Activated CD4-positive, alpha-beta T cell treated with anti-CD3 and anti-CD28 coated beads, Interleukin-2, amount 10 ng/mL, durations not matched to agents 24 days and 14 days (primary cell): ENCODE measurements at regions not wholly inside any gene's neighbourhood (a gene's known extent, or its start where the extent isn't known, plus 50 kb on each side); places are given as distances from the start of the nearest gene placed in this dataset.
"Not testable (repeated sequence)": the region's sequence is repeated elsewhere in the genome, so short reads cannot be mapped to it uniquely, and the experiment has no call there.

Experiments used
- DNase-seq: peaks from one replicate; pipeline ENCODE4 v3.0.0; 2022
- H3K27ac Mint-ChIP-seq: one replicate; pipeline ENCODE4 v1.8.0; 2022; ENCODE audit warnings: mild to moderate bottlenecking, mixed read lengths
- H3K27me3 Mint-ChIP-seq: one replicate; pipeline ENCODE4 v1.8.0; 2022; ENCODE audit warnings: mixed read lengths
- H3K36me3 Mint-ChIP-seq: one replicate; pipeline ENCODE4 v1.8.0; 2022; ENCODE audit warnings: low read depth, mild to moderate bottlenecking, mixed read lengths
- H3K4me1 Mint-ChIP-seq: one replicate; pipeline ENCODE4 v1.8.0; 2021; ENCODE audit warnings: mixed read lengths
- H3K4me3 Mint-ChIP-seq: one replicate; pipeline ENCODE4 v1.8.0; 2022; ENCODE audit warnings: mild to moderate bottlenecking, moderate library complexity, mixed read lengths
- H3K9me3 Mint-ChIP-seq: one replicate; pipeline ENCODE4 v1.8.0; 2021; ENCODE audit warnings: mixed read lengths
- intact Hi-C: fragments of 100-400 bp; cut with micrococcal nuclease; formaldehyde crosslinking; loops from one replicate; pipeline ENCODE4 v1.15.1; 2023

DNA sequence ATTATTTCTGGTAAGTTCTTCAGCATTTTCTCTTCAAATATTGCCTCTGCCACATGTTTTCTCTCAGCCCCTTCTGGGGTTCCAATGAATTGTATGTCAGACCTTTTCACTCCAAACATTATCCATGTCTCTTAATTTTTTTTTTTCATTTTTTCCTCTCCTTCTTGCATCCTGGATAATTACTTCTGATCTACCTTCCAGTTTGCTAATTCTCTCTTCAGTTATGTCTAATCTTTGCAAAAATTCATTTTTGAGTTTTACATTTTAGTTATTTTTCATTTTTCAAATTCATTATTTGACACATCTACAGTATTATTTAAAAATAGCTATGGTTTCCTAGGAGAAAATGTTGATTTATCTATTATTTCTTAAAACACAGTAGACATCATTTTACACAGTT lies 271.7 kb downstream of the TFAP2B start:
- H3K9me3 Mint-ChIP-seq, result peaks cover 5% of the 10 kb centered on the region
- H3K27me3 Mint-ChIP-seq, result no peaks in the 10 kb centered on the region
- no peaks in the 10 kb centered on the region for H3K4me1 Mint-ChIP-seq
- intact Hi-C loops, result no loop called here
- H3K36me3 Mint-ChIP-seq, result no peaks in the 10 kb centered on the region
- H3K27ac Mint-ChIP-seq, result no peak overlapping the region
- no peak overlapping the region for H3K4me3 Mint-ChIP-seq
- DNase-seq, result no peak

DNA sequence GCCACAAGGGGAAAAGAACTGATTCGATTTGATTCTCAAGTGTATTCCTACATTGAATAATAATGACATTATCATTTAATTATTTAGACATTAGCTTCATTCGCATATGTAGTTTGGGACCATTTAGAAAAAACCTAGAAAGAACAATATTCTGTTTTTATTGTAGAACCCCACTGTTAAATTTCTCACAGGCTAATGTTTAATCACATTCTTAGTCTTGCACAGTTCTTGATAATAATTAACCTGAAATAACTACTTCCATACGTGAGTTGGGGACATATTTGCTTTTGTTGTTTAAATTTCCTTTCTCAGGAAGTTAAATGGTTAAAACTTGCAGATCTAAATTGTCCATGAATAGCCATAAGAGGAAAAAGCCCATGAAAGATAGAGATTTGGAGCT lies 275.2 kb downstream of the TFAP2B start:
- no peaks in the 10 kb centered on the region for H3K36me3 Mint-ChIP-seq
- no peak for DNase-seq
- intact Hi-C loops, result no loop called here
- H3K27ac Mint-ChIP-seq, result no peak overlapping the region
- H3K27me3 Mint-ChIP-seq, result no peaks in the 10 kb centered on the region
- H3K9me3 Mint-ChIP-seq, result peaks cover 5% of the 10 kb centered on the region
- H3K4me3 Mint-ChIP-seq, result no peak overlapping the region
- no peaks in the 10 kb centered on the region for H3K4me1 Mint-ChIP-seq

GRCh38 chr6:51094271-51094670 lies 275.6 kb downstream of the TFAP2B start:
- no peak overlapping the region for H3K4me3 Mint-ChIP-seq
- H3K36me3 Mint-ChIP-seq, result no peaks in the 10 kb centered on the region
- H3K27ac Mint-ChIP-seq, result no peak overlapping the region
- intact Hi-C loops, result no loop called here
- no peaks in the 10 kb centered on the region for H3K4me1 Mint-ChIP-seq
- H3K9me3 Mint-ChIP-seq, result peaks cover 5% of the 10 kb centered on the region
- H3K27me3 Mint-ChIP-seq, result no peaks in the 10 kb centered on the region
- no peak for DNase-seq

DNA sequence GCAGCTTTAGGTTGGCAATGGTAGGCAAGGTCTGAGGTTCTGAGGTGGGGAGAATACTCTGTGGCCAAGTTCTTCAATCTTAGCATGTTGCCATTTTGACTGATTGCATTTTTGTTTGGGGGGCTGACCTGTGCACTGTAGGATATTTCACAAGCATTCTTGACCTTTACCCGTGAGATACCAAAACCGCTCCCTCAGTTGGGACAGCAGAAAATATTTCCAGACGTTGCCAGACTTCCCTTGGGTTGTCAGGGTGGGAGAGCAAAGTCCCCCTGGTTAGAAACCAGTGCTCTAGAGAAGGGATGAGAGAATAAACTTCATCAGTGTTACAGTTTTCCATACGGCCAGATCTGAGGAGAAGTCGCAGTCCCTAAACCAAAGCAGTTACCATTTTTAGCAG lies 279.6 kb downstream of the TFAP2B start:
- intact Hi-C loops, result no loop called here
- Mint-ChIP-seq H3K27ac (no peak overlapping the region), H3K36me3 (no peaks in the 10 kb centered on the region), H3K4me3 (no peak overlapping the region), H3K9me3 (no peaks in the 10 kb centered on the region), H3K27me3 (no peaks in the 10 kb centered on the region), H3K4me1 (no peaks in the 10 kb centered on the region)
- DNase-seq, result no peak

DNA sequence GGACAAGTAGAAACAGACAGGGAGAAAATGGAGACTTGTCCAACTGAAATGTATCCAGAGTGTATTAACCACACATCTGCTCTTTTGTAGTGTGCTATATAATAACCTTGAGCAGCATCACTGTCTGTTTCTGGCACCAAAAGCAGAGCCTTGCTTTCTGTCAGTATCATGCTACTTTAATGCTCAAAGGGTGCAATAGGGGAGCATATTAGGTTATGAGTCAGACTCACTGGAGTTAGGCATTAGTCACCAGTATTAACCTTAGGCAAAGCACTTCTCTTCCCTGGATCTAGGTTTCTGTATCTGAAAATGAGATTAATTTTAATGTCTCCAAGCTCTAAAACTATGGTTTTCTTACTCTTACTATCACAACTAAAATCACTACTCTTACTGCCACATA lies 280.1 kb downstream of the TFAP2B start:
- H3K36me3 Mint-ChIP-seq, result no peaks in the 10 kb centered on the region
- DNase-seq, result no peak
- H3K9me3 Mint-ChIP-seq, result no peaks in the 10 kb centered on the region
- H3K4me3 Mint-ChIP-seq, result no peak overlapping the region
- H3K4me1 Mint-ChIP-seq, result no peaks in the 10 kb centered on the region
- H3K27me3 Mint-ChIP-seq, result no peaks in the 10 kb centered on the region
- intact Hi-C loops, result no loop called here
- H3K27ac Mint-ChIP-seq, result no peak overlapping the region

DNA sequence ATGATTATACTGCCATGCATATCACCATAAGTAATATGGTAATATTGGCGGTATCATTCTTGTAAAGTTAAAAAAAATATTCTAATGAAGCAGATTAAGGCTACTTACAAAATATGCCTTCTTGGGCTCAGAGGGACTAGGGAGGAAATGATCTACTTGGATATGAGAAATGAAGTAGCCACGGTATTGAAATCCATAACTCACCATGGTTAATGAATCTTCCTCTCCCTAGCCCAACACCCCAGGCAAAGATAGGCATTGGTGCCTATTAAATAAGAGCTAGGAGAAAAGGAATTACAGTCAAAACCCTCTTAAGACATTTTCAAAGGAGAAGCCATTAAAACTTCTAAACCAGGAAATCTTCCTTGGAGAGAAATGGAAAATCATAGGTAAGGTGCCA lies 280.5 kb downstream of the TFAP2B start:
- Mint-ChIP-seq H3K4me1 (no peaks in the 10 kb centered on the region), H3K27me3 (no peaks in the 10 kb centered on the region)

GRCh38 chr6:51105357-51105756 lies 286.7 kb downstream of the TFAP2B start:
- H3K36me3 Mint-ChIP-seq, result no peaks in the 10 kb centered on the region
- DNase-seq, result no peak
- H3K27me3 Mint-ChIP-seq, result no peaks in the 10 kb centered on the region
- H3K4me3 Mint-ChIP-seq, result no peak overlapping the region
- no peak overlapping the region for H3K27ac Mint-ChIP-seq
- H3K9me3 Mint-ChIP-seq, result peaks cover 3% of the 10 kb centered on the region
- no peaks in the 10 kb centered on the region for H3K4me1 Mint-ChIP-seq
- intact Hi-C loops, result no loop called here

More for the DNA sequence above, 280.5 kb downstream of the TFAP2B start:
- intact Hi-C loops, result no loop called here
- no peak for DNase-seq
- no peak overlapping the region for H3K4me3 Mint-ChIP-seq
- no peak overlapping the region for H3K27ac Mint-ChIP-seq
- H3K36me3 Mint-ChIP-seq, result no peaks in the 10 kb centered on the region
- no peaks in the 10 kb centered on the region for H3K9me3 Mint-ChIP-seq

DNA sequence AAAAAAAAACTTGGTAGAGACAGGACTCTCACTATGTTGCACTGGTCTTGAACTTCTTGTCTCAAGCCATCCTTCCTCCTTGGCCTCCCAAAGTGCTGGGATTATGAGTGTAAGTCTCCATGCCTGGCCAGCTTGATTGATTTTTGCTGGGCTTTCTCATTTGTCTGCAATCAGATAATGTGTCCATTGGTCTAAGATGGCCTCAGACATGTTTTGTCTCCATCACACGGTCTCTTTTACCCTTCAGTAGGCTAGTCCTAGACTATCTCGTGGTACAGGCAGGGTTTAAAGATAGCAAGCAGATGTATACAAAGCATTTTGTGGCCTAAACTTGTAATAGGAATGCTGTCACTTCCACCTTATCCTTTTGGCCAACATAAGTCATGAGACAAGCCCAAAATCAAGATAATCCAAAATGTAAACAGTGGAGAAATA lies 289.1 kb downstream of the TFAP2B start:
- no peaks in the 10 kb centered on the region for H3K4me1 Mint-ChIP-seq
- H3K9me3 Mint-ChIP-seq, result peaks cover 3% of the 10 kb centered on the region
- H3K4me3 Mint-ChIP-seq, result no peak overlapping the region
- no peak overlapping the region for H3K27ac Mint-ChIP-seq
- DNase-seq, result no peak
- H3K27me3 Mint-ChIP-seq, result no peaks in the 10 kb centered on the region
- intact Hi-C loops, result no loop called here
- no peaks in the 10 kb centered on the region for H3K36me3 Mint-ChIP-seq

DNA sequence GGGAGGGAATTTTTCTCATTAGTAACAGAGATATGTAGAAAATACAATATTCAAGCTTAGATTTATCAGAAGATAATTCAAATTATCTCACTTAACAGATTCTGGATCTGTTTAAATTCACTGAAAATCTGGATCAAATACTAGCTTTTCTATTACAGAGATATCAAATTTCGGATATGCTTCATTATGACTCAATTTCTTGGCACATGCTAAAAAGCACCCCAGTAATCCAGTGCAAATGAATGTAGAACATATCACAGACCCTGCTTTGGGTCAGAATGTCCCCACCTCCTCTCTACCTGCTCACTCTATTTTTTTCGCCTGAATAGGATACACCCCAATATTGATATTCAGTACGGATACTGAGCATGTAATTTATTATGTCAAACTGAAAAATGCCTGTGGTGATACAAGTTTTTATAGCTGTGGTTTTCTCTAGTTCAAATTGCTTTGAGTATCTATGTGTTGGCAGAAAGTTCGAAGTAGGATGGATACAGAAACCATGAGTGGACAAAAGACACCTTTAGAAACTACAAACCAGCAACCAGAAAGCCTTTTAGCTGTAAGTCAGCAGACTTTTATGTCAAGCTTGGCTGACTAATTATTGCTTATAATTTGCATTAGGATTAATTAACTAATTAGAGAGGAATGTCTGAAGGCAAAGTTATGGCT lies 290.0 kb downstream of the TFAP2B start:
- Mint-ChIP-seq H3K4me3 (no peak overlapping the region), H3K4me1 (no peaks in the 10 kb centered on the region)

DNA sequence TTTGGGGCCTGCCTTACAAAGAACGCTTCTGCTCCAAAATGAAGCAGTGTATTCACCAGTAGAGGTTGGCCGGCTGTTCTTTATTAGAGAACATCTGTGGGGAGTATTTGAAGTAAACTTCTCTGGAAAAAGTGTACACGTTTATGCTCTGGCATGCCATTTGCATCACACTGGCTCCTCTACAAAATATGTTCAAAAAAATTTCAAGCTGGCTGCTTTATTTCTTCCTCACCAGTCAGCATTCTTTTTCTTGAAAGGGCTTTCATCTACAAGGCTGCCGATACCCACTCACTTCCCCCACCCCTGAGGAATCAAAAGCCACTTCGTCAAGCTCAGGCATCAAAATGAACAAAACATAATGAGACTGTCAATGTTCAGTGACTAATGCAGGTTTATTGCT lies 294.1 kb downstream of the TFAP2B start:
- Mint-ChIP-seq H3K4me1 (no peaks in the 10 kb centered on the region), H3K9me3 (no peaks in the 10 kb centered on the region), H3K27ac (no peak overlapping the region), H3K27me3 (no peaks in the 10 kb centered on the region), H3K4me3 (no peak overlapping the region), H3K36me3 (no peaks in the 10 kb centered on the region)
- intact Hi-C loops, result no loop called here
- DNase-seq, result no peak

More for the DNA sequence above, 290.0 kb downstream of the TFAP2B start:
- peaks cover 3% of the 10 kb centered on the region for H3K9me3 Mint-ChIP-seq
- no peaks in the 10 kb centered on the region for H3K27me3 Mint-ChIP-seq
- intact Hi-C loops, result no loop called here
- no peak for DNase-seq
- H3K36me3 Mint-ChIP-seq, result no peaks in the 10 kb centered on the region
- H3K27ac Mint-ChIP-seq, result no peak overlapping the region

DNA sequence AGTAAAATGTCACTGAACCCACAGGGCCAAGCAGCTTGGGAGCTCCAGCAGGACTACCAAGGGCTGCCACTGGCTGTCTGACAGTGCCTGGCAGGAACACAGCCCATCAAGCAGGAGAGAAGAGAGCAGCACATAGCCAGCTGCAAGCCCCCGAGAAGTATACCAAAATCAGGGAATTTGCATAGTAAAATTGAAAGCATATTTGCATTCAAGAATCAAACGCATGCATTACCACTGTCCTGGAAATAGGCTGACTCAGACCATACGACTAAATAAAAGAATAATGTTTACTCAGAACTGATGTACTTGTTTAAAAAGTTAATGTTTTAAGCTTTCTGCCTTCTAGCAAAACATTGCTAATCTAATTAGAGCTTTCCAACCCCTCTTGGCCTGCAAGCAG lies 298.1 kb downstream of the TFAP2B start:
- no peak overlapping the region for H3K27ac Mint-ChIP-seq
- H3K9me3 Mint-ChIP-seq, result no peaks in the 10 kb centered on the region
- DNase-seq, result no peak
- H3K4me3 Mint-ChIP-seq, result no peak overlapping the region
- H3K36me3 Mint-ChIP-seq, result no peaks in the 10 kb centered on the region
- H3K27me3 Mint-ChIP-seq, result no peaks in the 10 kb centered on the region
- H3K4me1 Mint-ChIP-seq, result no peaks in the 10 kb centered on the region
- intact Hi-C loops, result no loop called here

GRCh38 chr6:51118792-51119191 lies 300.1 kb downstream of the TFAP2B start:
- H3K36me3 Mint-ChIP-seq, result no peaks in the 10 kb centered on the region
- no peaks in the 10 kb centered on the region for H3K4me1 Mint-ChIP-seq
- intact Hi-C loops, result no loop called here
- H3K27ac Mint-ChIP-seq, result no peak overlapping the region
- DNase-seq, result no peak
- peaks cover 5% of the 10 kb centered on the region for H3K9me3 Mint-ChIP-seq
- no peak overlapping the region for H3K4me3 Mint-ChIP-seq
- no peaks in the 10 kb centered on the region for H3K27me3 Mint-ChIP-seq

- no peak for DNase-seq
- no peak overlapping the region for H3K4me3 Mint-ChIP-seq
- intact Hi-C loops, result no loop called here
- H3K36me3 Mint-ChIP-seq, result no peaks in the 10 kb centered on the region
- peaks cover 5% of the 10 kb centered on the region for H3K9me3 Mint-ChIP-seq
- H3K27ac Mint-ChIP-seq, result no peak overlapping the region
- H3K4me1 Mint-ChIP-seq, result no peaks in the 10 kb centered on the region
- no peaks in the 10 kb centered on the region for H3K27me3 Mint-ChIP-seq
These were observed 301.3 kb downstream of the TFAP2B start for GRCh38 chr6:51120016-51120415.

DNA sequence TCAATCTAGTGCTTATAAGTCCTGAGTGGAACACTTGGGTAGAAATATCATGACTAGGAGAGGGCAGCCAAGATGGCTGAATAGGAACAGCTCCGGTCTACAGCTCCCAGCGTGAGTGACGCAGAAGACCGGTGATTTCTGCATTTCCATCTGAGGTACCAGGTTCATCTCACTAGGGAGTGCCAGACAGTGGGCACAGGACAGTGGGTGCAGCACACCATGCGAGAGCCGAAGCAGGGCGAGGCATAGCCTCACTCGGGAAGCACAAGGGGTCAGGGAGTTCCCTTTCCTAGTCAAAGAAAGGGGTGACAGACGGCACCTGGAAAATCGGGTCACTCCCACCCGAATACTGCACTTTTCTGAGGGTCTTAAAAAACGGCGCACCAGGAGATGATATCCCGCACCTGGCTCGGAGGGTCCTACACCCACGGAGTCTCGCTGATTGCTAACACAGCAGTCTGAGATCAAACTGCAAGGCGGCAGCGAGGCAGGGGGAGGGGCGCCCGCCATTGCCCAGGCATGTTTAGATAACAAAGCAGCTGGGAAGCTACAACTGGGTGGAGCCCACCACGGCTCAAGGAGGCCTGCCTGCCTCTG lies 302.8 kb downstream of the TFAP2B start:
- H3K9me3 Mint-ChIP-seq, DNase-seq, intact Hi-C loops, H3K4me3 Mint-ChIP-seq, H3K27me3 Mint-ChIP-seq, H3K27ac Mint-ChIP-seq, H3K36me3 Mint-ChIP-seq, H3K4me1 Mint-ChIP-seq: not testable (repeated sequence)

- no peak overlapping the region for H3K27ac Mint-ChIP-seq
- H3K36me3 Mint-ChIP-seq, result no peaks in the 10 kb centered on the region
- intact Hi-C loops, result no loop called here
- no peak overlapping the region for H3K4me3 Mint-ChIP-seq
- no peaks in the 10 kb centered on the region for H3K9me3 Mint-ChIP-seq
- H3K27me3 Mint-ChIP-seq, result no peaks in the 10 kb centered on the region
- DNase-seq, result no peak
- no peaks in the 10 kb centered on the region for H3K4me1 Mint-ChIP-seq
These were observed 310.4 kb downstream of the TFAP2B start for GRCh38 chr6:51129043-51129442.
